HG02759 (cell line): ENCODE measurements at regions not wholly inside any gene's neighbourhood (a gene's known extent, or its start where the extent isn't known, plus 50 kb on each side); places are given as distances from the start of the nearest gene placed in this dataset.

Source experiments
- ATAC-seq: cut with Tn5 transposase; IDR thresholded peaks from one replicate; pipeline ENCODE4 v1.9.1; 2021; ENCODE audit warnings: mild to moderate bottlenecking, moderate library complexity; ENCODE audit not compliant: unreplicated experiment

DNA sequence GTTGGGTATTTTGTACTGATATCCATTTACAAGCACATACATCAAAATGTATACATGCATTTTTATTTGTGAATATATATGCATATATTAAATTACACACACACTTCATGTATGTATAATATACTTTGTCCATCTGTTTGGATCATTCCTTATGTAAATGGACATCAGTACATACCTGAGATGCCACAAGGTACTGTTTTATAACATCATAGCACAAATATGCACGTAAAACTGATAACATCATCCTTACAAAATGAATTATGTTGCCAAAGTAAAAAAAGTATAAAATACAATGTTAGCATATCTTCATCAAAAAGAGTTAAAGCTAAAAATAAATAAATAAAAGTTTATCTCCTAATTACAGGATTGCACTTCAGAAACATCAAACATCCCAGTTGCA, 634.8 kb upstream of the UBE2E2 start:
- no peak for ATAC-seq

DNA sequence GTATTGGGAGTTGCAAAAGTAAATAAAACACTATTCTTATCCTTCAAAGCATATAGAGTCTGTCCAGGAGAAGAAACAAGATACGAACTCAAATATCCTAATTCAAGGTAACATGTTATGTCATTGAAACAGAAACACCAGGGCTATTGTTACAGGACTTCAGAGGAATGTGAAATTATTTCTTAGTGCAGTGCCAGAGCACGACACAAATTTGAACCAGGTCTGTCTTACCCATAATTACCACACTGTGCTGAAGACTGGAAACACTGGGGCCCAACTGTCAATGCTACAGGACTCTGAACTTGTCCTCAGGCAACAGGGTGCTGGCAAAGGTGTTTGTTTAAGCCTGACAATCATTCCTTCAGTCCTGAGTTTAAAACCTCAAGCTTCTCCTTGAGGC, 633.6 kb upstream of the UBE2E2 start:
- ATAC-seq: no peak

GRCh38 chr3:22581007-22581406, 622.1 kb upstream of the UBE2E2 start:
- no peak for ATAC-seq

DNA sequence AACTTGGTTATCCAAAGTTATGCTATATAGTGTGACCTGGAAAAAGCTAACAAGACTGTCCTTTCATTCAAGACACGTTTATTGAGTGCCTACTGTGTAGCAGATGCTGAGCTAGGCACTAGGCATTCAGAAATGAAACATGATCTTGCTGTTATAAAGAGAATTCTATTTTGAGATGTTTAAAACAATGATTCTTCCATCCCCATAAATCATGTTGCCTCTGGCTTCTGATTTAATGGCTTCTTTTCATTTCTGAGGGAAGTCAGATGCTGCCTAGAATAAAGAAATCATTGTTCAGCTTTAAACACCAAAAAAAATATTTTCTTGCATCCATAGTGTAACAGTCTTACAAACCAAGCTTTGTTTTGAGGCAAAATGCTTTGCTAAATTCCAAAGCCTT, 620.9 kb upstream of the UBE2E2 start:
- no peak for ATAC-seq

DNA sequence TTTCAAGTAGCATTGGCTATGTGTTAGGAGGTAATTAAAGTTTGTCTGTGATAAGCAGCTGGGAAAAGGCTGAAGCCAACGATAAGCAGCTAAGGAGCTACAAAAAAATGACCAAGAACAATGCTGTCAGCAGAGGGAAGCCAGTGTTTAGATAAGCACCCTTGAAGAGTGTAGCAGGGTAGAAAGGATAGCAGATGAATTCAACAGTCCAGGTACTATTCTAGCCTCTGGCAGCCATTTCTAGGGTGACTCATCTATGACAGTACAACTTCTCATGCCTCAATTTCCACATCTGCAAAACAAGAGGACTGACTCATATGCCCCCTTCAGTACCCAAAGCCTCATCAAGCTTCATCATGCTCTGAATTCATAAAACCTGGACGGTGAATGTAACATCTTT, 617.6 kb upstream of the UBE2E2 start:
- no peak for ATAC-seq

- no peak for ATAC-seq
These were observed 617.2 kb upstream of the UBE2E2 start for GRCh38 chr3:22585911-22586310.

DNA sequence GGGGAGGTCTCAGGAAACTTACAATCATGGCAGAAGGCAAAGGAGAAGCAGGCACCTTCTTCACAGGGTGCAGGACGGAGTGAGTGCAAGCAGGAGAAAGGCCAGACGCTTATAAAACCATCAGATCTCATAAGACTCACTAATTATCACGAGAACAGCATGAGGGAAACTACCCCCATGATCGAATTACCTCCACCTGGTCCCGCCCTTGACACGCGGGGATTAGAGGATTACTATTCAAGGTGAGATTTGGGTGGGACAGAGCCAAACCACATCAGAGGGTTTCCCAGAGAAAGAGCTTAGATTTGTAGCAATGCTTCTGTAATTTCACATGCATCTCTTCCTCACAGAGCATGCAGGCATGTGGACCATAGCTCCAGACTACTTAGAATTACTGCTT, 615.7 kb upstream of the UBE2E2 start:
- no peak for ATAC-seq

DNA sequence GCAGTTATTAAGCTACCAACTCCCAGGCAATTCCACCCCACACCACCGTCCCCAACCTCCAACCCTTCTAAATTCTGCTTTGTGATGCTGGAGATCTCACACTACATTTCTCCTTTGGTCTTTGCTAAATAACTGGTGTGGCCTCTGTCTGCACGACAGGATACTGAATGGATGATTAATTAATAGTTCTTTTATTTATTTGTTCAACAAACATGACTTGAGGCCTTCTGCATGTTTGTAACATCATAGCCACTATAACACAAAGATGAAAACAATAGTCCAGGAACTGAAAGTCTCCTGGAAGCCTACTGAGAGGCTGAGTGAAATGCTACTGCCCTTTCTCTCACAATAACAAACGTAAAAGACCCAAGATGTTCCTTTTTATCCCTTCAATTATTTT, 609.5 kb upstream of the UBE2E2 start:
- no peak for ATAC-seq

DNA sequence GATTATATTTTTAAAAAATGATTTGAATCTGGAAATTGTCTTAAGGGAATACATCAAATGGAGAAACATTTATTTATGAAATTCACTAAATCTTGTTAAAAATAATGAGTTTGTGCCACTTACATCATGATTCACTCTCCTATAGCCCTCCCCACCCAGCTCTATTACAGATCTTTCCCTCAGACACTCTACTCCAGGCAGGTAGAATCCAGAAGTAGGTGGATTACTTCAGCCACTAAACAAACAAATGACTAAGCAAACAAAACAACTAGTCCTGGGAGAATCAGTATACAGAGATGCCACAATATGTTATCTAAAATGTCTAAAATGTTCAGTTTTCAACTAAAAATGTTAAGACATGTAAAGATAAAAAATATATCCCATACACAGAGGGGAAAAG, 608.1 kb upstream of the UBE2E2 start:
- no peak for ATAC-seq

GRCh38 chr3:22606461-22606860, 596.7 kb upstream of the UBE2E2 start:
- ATAC-seq: no peak

DNA sequence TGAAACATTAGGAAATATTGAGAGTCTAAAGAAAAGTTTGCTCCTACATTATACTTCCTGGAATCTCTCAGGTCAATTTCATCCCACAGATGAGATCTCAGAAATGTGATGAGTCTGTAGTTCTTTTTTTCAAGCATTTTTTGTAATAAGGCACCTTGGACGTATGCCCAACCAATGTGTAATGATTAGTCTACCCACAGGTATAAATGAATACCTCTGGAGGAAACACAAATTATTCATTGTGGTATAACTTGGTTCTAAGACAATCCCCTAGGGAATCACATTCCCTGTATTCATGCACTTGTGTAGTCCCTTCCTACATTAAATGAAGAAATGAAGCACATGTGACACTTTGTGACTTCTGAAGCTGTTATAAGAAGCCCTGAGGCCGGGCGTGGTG, 596.2 kb upstream of the UBE2E2 start:
- ATAC-seq: no peak

DNA sequence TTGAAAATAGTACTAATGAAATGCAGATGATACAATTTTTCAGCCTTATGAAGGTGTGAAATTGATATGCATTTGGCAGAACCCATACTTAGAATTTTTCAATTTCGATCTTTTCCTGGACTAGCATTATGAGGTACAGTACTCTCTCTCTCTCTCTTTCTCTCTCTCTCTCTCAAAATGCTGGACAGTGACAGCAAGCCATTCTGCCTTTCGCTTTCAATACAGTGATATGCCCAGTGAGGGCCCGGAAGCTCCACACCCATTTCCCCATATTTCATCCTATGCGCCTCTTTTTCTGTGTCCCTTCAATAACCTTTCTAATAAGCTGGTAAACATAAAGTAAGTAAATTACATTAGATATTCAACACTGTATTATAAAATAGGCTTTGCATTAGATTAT, 595.0 kb upstream of the UBE2E2 start:
- ATAC-seq: no peak

- no peak for ATAC-seq
These were observed 594.4 kb upstream of the UBE2E2 start for GRCh38 chr3:22608721-22609120.

GRCh38 chr3:22609139-22609538, 594.0 kb upstream of the UBE2E2 start:
- ATAC-seq: no peak

- ATAC-seq: no peak
These were observed 590.2 kb upstream of the UBE2E2 start for GRCh38 chr3:22612927-22613326.

GRCh38 chr3:22615790-22616189, 587.3 kb upstream of the UBE2E2 start:
- no peak for ATAC-seq

DNA sequence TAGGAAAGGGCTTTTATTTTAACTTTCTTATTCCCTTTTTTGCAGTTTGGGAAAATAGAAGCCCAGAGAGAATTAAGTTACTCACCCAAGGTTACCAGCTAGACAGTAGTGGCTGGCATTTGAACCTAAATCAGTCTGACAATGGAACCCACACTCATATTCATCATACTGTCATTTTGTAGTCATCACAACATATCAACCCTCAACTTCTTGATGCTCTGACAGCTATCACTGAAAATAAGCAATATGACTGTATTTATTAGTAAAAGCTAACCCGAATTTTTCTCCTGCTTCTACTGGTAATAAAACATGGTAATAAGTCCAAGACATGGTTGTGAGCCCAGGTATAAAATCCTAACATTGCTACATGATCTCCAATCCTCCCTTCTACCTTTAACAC, 585.8 kb upstream of the UBE2E2 start:
- ATAC-seq: no peak

- no peak for ATAC-seq
These were observed 582.6 kb upstream of the UBE2E2 start for GRCh38 chr3:22620498-22620897.

GRCh38 chr3:22621205-22621809, 581.8 kb upstream of the UBE2E2 start:
- no peak for ATAC-seq

DNA sequence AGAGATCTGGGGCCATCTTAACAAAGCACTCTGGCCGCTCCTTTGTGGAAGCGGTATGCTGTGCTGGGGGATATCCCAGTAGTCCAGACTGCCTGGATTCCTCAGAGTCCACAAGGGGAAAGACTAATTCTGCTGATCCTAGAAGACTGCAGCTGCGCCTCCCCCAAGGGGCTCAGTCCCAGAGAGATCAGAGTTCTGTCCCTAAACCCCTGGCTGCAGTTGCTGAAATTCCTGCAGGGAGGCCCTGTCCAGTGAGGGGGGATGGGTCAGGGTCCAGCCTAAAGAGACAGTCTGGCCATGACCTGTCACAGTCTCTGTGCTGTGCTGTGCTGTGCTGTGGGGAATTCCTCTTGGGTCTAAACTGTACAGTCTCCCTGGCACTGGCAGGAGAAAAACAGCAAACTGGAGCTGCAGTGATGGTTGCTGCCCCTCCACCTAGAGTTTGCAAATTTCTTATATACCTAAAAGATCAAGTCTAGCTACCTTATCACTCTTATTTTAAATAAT, 575.1 kb upstream of the UBE2E2 start:
- ATAC-seq: no peak

DNA sequence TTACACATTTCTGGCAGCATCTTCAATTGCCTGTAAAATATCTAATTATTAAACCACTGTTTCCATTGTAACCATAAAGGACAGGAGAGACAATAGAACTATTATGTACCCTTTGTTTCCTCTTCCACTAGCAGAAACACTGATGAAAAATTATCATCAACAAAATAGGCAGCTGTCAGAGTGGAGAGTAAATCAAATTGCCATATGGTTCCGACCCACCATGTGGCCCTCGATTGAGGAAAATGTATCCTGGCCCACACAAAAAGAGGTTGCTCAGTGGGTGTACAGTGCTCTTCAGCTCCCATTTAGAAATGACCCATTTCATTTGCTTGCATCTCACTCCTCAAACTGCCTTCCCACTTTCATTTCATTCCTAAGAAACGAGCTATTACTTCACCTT, 570.6 kb upstream of the UBE2E2 start:
- no peak for ATAC-seq

DNA sequence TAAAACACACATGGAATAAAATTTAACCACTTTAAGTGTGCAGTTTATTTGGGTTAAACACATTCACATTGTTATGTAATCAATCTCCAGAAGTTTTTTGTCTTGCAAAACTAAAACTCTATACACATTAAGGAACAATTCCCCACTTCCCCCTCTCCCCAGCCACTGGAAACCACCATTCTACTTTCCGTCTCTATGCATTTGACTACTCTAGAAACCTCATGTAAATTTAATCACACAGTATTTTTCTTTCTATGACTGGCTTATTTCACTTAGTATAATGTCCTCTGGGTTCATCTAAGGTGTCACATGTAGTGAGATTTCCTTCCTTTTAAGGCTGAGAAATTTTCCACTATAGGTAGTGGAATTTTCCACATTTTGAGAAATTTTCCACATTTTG, 568.7 kb upstream of the UBE2E2 start:
- no peak for ATAC-seq
